HG02588 (cell line): ENCODE measurements at regions not wholly inside any gene's neighbourhood (a gene's known extent, or its start where the extent isn't known, plus 50 kb on each side); places are given as distances from the start of the nearest gene placed in this dataset.
"Not testable (repeated sequence)": the region's sequence is repeated elsewhere in the genome, so short reads cannot be mapped to it uniquely, and the experiment has no call there.

Experiments used
- ATAC-seq: cut with Tn5 transposase; IDR thresholded peaks from one replicate; pipeline ENCODE4 v1.9.1; 2021; ENCODE audit warnings: mild to moderate bottlenecking, moderate library complexity; ENCODE audit not compliant: unreplicated experiment

DNA sequence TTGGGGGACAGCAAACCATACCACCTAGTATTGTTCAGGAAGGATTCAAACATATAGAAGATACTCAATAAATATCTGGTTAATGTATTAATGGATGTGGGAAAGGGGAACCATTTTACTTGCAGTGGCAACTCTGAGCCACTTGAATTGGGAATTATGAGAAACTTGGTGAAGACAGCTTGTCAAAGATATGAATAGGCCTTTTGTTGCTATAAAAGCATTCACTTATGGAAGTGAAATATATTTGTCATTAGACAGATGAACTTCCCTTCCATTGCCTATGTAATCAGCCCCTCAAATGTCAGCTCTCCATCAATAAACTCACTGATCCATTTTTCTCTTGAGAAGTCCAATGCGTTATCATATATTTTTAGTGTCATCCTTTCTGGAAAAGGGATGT is 56.1 kb downstream of the GPR85 start:
- ATAC-seq = no peak

DNA sequence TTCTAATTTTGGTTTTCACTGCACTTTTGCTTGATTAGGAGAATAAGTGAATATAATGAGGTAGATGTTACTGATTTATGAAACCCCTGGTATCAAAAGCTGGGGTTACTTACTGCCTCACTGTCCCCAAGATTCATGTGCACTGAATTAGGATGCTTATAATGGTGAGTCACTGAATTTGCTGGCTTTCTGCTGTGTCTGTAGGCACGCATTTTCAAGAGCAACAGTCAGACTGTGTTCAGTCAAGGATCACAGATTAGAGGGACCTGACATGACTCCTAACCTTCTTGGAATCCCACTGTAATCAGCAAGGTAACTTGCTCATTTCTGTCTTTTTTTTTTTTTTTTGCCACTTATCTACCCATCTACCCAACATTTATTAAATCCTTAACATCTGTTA is 59.7 kb downstream of the GPR85 start:
- ATAC-seq = no peak

DNA sequence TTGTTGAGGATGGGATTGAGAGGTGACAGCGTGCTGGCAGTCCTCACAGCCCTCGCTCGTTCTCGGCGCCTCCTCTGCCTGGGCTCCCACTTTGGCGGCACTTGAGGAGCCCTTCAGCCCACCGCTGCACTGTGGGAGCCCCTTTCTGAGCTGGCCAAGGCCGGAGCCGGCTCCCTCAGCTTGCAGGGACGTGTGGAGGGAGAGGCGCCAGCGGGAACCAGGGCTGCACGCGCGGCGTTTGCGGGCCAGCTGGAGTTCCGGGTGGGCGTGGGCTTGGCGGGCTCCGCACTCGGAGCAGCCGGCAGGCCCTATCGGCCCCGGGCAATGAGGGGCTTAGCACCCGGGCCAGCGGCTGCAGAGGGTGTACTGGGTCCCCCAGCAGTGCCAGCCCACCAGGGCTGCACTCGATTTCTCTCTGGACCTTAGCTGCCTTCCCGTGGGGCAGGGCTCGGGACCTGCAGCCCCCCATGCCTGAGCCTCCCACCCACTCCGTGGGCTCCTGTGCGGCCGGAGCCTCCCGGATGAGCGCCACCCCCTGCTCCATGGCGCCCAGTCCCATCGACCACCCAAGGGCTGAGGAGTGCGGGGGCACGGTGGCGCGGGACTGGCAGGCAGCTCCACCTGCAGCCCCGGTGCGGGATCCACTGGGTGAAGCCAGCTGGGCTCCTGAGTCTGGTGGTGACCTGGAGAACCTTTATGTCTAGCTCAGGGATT is 69.3 kb downstream of the GPR85 start:
- not testable (repeated sequence) for ATAC-seq

DNA sequence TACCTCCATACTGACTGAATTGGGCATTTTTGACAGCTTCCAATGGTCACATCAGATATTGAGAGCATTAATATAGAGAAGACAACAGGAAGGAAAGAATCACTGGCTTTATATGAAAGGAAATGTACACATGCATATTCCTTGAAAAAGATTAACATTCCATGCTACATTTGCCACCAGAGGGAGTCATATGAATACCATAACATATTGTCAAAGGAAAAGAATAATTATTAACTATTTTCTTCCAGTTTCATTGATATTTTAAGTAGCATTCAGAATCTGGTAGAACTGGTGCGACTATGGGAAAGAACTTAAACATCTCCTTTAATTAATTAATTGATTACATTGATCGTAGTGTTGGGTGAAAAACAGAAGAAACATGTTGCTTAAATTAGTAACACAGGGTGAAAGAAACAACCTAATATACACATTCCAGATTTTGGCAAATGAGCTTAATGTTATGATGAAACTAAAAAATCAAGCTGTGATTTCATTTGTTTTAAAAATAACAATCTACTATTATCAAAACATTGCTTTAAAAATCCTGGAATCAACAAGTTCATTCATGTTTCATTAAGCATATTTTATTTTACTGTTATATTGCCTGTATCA is 71.5 kb downstream of the GPR85 start:
- ATAC-seq = no peak

DNA sequence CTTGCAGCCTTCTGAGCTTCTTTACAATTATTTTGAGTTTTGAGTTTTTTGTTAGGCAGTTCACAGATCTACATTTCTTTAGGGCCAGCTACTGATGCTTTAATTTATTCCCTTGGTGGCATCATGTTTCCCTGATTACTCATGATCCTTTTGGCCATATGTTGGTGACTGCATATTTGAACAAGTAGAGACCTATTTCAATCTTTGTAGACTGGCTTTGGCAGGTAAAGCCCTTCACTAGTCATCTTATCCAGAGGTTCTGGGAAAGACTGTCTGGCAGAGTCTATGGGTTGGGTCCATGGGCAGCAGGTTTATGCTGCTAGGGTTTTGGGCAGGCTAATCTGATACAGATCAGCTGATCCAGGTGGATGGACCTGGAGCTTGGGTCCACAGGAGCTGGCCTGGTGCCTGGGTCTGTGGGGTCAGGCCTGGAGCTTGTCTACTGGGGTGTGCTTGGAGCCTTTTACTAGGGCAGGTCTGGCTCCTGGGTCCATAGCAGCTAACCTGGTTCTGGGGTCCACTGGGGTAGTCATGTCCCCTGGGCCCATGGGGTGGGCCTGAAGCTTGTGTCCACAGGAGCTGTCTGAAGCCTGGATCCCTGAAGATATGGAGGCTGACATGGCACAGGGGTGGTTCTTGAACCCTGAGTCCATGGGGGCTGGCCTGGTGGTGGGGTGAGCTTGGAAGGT is 72.7 kb downstream of the GPR85 start:
- no peak for ATAC-seq

DNA sequence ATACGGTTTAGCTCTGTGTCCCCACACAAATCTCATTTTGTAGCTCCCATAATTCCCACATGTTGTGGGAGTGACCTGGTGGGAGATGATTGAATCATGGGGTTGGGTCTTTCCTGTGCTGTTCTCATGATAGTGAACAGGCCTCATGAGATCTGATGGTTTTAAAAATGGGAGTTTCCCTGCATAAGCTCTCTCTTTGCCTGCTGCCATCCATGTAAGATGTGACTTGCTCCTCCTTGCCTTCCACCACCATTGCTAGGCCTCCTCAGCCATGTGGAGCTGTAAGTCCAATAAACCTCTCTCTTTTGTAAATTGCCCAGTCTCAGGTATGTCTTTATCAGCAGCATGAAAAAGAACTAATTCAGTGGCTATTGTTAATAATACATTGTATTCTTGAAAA is 73.8 kb downstream of the GPR85 start:
- ATAC-seq = not testable (repeated sequence)

DNA sequence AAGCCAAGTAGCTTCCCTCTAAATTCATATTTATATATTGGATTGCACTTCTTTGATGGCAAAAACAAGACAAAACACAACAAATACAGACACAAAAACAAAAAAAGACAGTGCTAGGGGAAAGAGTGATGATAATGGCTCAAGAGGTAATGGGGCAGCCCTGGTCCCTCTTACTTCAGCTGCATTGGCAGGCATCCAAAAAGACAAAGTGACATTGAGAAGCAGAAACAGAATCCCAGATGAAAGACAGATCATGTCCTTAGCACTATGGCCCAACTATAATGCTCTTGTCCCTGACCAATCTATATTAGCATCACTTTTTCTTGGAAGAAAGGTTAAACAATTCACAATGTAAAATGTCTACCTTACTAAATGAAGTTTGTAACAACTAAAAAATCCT is 76.2 kb downstream of the GPR85 start:
- ATAC-seq = no peak

DNA sequence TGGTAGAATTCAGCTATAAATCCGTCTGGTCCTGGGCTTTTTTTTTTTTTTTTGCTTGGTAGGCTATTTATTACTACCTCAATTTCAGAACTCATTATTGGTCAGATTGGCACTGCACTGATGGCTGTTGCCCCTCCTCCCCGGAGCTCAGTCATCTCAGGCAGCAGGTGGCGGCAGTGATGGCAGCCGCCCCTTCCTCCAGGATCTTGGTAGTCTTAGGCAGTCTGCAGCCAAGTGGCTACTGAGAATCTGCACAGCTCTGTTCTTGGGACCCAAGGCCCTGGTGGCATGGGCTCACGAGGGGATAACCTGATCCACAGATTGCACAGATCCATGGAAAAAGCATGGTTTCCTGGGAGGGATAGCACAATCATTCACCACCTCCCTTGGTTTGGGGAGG is 77.9 kb downstream of the GPR85 start:
- ATAC-seq = no peak

DNA sequence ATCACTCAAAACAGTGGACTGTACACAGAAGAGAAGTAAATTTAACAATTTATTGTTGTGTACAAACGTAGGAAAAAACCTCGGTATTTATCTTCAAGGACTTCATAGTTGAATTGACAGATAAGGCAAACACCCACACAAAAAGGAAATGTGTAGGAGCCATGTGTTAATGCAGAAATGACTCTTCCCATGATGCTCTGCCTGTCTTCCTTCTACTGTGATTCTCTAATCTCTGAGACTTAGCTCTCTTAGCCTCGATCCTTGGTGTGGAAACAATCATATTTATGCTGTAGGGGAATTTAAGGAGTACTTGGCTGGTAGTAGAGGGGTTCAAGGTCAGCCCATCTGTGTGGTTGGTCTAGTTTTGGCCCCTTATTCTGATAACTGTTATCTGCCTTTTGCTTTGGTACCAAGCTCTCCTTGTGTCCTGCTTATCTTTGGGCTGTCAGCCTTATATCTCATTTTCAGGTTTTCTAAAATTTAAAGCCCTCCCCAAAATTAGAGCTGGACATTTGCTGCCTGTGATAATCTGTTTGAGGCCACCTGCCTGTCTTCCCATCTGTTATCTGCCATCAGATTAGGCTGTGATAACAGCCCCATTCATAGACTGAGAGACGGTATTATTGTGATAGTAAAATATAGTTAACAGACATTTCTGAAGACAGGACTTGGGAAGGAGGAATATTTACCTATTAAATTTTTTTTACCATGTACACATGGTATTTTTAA is 81.7 kb downstream of the GPR85 start:
- no peak for ATAC-seq

DNA sequence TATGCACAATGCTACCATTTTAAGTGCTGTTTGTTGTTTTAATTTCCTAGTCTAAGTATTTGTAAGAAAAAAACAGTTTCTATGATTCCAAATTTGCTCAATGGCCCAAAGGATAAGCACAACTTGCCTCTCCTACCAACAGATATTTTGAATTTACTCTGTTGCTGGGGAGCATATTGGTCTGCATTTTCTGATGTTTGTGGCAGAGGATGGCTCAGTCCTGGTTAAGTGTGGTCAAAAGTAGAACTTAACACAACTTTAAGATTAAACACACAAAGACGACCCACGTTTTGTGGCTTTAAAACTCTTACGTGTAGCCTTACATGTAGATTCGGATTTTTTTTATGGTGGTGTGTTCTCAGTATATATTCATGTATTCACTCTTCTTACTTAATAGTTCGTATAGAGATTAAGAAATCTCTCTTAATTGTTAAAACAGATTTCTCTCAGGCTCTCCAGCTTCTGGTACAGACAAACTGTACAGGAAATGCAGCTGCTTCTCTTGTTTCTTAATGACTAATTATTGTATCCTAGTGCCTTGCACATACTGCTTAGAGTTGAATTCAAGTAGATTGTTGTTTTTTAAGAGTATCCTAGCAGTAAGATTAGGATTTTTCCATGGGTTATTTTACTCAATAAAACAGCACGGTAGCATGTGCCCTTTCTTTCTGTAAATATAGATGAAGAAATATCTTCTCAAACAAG is 86.2 kb downstream of the GPR85 start:
- ATAC-seq = peak; percentile 57

DNA sequence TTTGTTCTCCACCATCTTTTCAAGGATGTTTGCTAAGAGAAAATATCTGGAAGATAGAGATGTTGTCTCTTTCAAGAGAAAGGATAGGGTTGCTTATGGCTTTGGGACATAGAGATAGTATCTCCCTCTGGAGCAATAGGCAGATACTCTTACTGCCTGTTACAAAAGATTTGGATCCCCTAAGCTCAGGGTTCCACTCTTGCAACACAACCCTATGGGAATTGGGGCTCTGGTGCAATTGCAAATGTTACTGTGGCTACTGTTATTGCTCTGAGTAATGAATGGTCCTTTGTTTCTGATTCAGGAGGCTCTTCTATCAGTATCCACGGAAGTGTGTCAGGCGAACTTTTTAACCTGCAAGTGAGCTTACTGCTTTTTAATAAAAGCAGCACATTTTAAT is 88.8 kb downstream of the GPR85 start:
- no peak for ATAC-seq

DNA sequence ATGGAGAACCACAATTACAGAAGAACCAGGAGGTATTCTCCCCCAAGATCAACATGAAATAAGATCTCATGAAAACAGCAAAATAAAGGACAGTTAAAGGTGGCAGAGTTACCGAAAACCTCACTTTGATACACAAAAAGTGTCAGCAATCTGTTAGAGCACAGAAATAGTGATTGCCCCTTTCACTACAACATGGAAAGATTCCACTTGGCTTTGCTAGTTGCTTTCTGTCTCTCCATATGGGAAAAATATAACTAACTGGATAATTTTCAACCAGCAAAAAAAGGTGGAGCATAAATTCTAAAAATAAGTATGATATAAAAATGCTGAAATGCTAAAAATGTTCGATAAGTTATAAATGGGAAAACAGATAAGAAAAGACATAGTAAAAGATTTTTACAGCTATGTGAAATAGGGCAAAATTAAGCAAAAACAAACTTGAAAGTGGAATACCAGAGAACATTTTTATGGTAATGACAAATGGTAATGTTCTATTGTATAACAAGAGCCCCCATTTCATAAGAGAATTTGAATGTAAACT is 90.2 kb downstream of the GPR85 start:
- ATAC-seq = no peak

DNA sequence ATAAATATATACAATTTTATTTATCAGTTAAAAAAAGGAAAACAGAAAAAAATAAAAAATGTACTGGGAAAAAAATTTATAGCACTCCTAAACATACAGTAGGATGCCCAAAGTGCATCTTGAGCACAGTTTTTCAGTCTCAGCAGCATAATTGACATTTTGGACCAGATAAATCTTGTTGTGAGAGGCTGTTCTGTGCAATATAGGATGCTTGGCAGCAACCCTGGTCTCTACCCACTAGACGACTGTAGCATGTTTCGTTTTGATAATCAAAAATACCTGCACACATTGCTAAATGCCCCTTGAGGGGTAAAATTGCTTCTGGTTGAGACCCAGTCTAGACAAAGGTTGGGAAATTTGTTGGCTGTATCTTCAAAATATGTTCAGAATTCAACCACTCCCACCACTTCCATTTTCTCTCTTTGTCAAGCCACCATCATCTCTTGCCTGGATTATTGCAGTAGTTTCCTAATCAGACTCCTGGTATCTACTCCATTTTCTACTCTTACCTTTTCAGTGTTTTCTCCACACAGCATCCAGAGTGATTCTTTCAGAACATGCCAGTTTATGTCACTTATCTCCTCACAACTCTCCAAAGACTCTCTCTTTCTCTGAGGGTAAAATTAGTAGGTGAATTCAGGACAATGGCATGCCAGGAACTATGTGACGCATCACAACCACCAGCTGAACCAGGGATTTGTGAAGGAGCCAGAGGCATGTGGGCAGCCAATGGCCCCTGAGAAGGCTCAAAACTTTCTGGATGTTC is 91.4 kb downstream of the GPR85 start:
- no peak for ATAC-seq

DNA sequence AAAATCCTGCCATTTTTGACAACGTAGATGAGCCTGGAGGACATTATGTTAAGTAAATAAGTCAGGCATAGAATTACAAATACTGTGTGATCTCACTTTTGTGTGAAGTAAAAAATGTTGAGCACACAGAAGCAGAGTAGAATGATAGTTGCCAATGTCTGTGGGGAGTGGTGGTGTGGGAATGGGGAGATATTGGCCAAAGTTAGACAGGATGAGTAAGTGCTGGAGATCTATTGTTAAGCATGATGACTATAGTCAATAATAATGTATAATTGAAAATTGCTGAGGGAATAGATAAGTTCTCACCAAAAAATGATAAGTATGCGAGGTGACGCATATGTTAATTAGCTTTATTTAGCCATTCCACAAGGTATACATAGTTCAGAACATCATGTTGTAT is 92.0 kb downstream of the GPR85 start:
- no peak for ATAC-seq

DNA sequence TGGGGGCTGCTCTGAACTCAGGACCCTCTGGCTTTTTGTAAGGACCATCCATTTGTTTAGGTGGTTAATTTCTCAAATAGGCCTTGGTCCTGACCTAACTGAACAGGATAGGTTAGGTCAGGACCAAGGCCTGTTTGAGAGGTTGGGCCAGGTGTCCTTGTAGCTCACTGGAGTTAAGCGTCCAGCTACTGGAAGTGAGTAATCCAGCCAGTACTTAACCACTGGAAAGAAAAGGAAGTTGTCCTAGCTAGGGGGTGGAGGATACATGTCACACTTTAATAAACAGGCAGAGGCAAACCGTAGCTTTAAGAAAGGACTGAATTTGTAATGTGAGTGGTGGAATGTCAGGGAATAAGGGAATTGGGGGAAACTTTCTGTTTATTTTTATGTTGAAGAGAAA is 96.0 kb downstream of the GPR85 start:
- ATAC-seq = no peak

DNA sequence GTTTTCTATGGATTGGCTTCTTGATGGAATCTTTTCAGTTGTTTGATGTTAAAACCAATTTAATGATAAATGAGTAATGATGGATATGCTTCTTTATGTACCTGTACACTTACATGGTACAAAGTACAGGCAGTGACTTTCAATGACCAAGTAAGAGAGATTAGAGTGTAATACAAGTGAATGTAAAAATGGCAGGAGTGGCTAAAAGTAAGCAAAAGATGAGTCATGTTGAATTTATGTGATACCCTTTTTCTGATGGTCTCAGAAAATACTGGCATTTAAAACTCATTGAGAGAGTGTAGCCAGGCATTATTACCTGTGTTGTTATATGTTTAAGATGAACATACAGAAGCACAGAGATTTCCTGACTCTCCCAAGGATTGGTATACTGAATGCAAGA is 97.1 kb downstream of the GPR85 start:
- ATAC-seq = no peak

DNA sequence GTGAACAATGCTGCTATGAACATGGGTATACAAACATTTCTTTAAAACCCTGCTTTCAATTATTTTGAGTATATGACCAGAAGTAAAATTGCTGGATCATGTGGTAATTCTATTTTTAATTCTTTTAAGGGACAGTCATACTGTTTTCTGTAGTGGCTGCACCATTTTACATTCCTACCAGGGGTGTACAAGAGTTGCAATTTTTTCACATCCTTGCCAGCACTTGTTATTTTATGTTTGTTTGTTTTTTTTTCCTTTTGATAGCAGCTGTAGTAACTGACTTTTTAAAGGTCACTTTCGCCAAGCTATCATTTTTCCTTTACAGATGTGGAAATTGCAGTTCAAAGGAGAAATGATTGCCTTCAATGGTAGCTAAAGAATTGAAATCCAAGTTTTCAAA is 99.5 kb downstream of the GPR85 start:
- no peak for ATAC-seq

DNA sequence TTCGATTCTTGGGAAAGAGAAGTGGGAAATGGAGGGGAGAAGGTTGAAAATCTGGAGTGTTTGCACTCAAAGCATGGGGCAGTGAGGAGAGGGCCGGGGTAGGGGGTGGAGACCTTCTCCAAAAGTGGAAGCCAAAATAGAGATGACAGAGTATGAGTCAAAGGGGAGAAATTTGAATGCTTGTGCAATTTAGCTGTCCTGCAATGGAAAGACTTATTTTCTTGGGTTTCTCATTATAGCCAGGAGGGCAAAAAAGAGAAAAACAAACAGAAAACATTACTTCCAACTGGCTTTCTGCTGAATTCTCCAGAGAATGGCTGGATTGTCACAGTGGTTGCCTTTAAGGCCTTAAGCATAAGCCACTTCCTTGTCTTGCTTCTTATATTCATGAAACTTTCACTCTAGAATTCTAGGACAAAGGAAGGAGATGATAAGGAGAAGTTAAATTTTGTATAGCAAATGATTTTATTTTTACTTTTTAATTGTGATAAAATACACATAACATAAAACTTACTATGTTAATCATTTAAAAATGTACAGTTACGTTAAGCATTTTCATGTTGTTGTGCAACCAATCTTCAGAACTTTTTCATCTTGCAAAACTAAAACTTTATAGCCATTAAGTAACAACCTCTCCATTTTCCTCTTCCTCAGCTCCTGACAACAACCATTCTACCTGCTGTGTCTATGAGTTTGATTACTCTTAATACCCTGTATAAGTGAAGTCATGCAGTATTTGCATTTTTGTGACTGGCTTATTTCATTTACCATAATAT is 100.2 kb downstream of the GPR85 start:
- ATAC-seq = no peak

DNA sequence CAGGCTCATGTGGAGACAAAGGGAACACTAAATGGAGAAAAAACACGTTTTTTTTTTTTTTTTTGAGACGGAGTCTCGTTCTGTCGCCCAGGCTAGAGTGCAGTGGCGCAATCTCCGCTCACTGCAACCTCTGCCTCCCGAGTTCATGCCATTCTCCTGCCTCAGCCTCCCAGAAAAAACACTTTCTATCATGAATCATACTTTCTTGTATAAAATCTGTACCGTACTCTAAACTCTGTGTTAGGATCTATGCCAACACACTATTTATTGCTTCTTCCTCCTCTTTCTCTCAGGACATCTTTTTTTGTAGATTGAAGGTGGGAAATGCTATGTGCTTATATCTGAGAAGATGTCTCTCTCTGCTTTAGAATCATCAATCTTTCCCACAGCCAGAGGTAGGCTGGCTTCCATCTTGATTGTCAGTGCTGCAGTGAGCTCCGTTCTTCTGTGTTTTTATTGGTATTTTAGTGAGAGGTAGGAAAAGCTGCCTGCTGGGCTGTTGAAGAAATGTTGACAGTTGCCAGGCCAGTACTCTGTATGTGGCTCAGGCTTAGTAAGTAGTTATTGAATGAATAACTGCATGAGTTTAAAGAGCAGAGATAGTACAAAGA is 101.1 kb downstream of the GPR85 start:
- no peak for ATAC-seq
